Activated CD8-positive, alpha-beta memory T cell treated with anti-CD3 and anti-CD28 coated beads, Interleukin-2, amount 50 U/mL, for 1 hour (primary cell): ENCODE measurements at regions not wholly inside any gene's neighbourhood (a gene's known extent, or its start where the extent isn't known, plus 50 kb on each side); places are given as distances from the start of the nearest gene placed in this dataset.

Source experiments
- DNase-seq: peaks from one replicate; pipeline ENCODE4 v3.0.0-alpha.2; 2020; ENCODE audit errors: extremely low read depth

- DNase-seq: no peak
These were observed 248.3 kb upstream of the CIBAR2 start for GRCh38 chr16:85360323-85361277.

- DNase-seq: no peak
These were observed 249.3 kb upstream of the CIBAR2 start for GRCh38 chr16:85361441-85362118.

- DNase-seq: no peak
These were observed 250.2 kb upstream of the CIBAR2 start for GRCh38 chr16:85362443-85362842.

DNA sequence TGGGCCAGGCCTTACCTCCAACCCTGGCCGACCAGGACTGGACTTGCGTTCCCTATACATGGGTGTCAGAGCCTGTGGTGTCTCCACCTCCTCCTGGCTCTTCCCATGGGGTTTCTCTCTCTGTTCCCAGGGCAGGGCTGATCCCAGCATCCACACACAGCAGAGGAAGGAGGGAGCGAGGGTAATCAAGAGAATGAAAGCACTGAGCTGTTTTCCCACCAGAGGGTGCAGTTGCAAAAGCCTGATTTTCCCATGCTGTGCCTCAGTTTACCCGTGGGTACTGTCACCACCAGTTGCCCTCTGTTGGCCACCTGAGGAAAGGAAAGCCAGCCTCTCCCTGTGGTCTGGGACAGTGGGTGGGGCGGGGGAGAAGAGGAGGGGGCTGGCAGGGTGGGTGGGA lies 249.7 kb upstream of the GSE1 start:
- no peak for DNase-seq

DNA sequence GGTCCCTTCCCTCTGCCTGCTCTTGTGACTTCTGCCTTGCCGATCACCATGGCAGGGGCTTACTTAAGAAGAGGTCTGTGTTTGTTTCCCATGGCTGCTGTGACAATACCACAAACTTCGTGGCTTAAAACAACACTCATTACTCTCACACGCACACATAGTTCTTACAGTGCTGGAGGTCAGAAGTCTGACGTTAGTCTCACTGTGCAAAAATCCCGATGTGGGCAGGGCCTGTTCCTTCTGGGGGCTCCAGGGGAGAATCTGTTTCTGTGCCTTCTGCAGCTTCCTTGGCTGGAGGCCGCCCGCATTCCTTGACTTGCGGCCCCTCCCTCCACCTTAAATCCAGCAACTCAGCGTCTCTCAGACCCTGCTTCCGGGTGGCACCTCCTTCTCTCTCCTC lies 249.2 kb upstream of the GSE1 start:
- DNase-seq: no peak

- DNase-seq: no peak
These were observed 248.6 kb upstream of the GSE1 start for GRCh38 chr16:85364323-85365040.

DNA sequence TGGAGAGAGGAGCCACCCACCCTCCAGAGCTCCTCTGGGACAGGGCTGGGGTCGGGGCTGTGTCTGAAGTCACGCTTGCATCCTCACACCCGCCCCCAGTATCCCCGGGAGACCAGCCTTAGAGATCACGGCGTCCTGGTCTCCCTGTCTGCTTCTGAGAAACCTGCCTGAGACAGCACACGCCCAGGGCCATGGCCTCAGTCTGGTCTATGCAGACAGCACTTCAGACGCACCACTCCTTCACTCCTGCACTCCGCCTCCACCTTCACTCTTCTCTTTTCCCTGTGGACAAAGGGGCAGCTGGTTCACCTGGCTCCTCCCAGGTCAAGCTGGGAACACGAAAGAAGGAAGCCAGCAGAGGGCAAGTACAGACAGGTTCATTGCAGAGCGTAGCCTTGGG lies 248.0 kb upstream of the GSE1 start:
- no peak for DNase-seq

GRCh38 chr16:85366031-85366763 lies 246.9 kb upstream of the GSE1 start:
- DNase-seq: no peak

- DNase-seq: no peak
These were observed 245.6 kb upstream of the GSE1 start for GRCh38 chr16:85367485-85367884.

DNA sequence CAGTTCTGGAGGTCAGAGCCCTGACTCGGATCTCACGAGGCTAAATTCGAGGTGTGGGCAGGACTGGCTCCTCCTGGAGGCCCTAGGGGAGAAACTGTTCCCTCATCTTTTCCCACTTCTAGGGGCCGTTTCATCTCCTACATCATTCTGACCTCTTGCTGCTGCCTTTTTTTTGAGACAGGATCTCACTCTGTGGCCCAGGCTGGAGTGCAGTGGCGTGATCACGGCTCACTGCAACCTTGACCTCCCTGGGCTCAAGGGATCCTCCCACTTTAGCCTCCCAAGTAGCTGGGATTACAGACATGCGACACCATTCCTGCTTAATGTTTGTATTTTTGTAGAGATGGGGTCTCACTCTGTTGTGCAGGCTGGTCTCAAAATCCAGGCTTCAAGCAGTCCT lies 244.1 kb upstream of the GSE1 start:
- no peak for DNase-seq

DNA sequence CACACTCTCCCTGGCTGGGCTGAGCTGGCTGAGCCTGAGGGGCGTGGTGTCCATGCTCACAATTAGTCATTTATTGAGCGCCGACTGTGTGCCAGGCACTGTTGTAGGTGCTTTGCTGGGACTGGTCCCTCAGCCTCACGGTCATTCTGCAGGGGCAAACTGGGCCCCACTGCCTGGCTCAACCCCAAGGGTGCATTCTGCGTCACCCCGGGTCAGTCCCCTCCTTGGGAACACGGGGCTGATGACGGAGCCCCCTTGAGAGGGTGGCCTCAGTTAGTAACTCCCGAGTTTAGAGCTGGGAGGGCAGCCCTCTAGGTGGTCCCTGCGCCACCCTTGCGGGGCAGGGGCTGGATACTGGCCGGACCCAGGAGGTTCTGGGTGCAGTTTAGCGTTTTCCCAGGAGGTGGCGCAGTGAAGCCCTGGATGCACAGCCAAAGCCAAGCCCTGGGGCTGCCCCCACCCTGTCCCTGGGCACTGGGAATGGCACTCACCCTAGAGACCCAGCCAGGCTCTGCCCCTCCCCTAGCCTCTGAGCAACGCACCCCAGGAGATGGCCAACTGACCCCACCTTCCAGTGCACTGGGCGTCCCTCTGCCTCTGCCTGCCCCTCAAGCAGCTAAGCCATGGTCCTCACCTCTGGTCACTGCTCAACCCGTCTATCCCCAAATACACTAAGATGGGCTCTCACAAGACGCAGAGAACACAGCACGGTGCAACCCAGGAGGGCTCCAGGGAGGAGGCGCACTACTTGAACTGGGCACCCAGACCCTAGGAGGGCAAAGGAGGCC lies 243.2 kb upstream of the GSE1 start:
- no peak for DNase-seq

DNA sequence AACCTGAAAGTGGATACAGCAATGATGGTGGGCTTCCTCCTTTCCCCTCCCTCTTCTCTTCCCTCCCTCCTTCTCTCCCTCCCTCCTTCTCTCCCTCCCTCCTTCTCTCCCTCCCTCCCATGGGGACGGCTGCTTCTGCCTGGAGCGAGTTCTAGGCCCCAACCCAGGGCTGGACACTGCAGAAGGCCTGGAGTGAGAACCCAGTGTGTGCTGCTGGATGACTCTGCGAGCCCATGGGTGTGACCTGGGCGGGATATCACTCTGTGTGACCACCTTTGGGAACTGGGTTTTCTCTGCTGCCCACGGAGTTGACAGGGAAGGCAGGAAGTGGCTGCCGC lies 242.6 kb upstream of the GSE1 start:
- no peak for DNase-seq

DNA sequence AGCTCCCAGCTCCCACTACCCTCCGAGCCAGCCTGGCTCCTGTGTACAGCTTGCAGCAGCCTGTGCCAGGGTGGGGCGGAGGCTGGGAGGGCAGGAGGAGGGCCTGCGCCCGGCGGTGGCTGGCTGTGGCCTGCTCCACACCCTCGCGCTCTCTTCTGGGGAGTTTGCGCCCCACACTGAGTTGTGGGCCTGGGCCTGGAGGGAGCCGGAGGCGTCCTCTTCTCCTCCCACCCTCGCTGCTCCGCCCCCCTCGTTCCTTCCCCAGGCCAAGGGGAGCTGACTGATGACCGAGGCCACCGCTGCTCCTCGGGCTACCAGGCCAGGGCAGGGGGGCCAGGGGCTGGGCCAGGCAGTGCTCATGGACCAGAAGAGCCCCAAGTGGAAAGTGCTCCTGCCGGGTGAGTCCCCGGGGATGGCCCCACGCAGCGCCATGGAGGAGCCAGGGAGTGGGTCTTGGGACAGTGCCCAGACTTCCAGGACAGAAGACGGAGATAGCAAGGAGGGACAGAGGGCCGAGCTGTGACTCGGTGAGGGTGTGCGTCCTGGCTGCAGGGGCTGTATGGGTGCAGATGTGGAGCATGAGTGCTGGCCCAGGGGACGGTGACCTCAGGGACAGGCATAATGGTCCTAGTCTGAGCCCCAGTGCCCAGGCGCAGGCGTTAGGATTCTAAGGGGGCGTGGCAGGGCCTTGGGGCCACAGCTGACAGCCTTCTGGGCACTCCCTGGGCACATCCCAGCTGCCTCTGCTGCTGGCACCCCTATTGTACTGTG lies 242.1 kb upstream of the GSE1 start:
- DNase-seq: no peak

- no peak for DNase-seq
These were observed 241.2 kb upstream of the GSE1 start for GRCh38 chr16:85371948-85372347.

GRCh38 chr16:85372627-85373372 lies 240.3 kb upstream of the GSE1 start:
- DNase-seq: no peak

GRCh38 chr16:85373741-85374570 lies 239.2 kb upstream of the GSE1 start:
- no peak for DNase-seq

DNA sequence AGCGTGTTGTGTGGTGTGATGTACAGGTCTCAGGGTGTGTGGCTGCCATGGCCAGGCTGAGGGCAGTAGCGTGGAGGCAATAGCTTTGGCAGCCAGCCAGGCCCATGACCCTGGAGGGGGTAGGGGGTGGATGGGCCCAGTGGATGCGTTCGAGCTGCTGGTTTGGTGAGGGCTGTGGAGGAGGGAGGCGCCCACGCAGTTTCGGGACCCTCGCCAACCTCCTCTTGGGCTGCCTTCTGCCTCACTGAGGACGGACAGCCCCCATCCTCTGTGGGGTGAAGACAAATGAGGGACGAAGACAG lies 238.6 kb upstream of the GSE1 start:
- DNase-seq: no peak

GRCh38 chr16:85375282-85375681 lies 237.8 kb upstream of the GSE1 start:
- no peak for DNase-seq
